ENCODE measurements at regions not wholly inside any gene's neighbourhood (a gene's known extent, or its start where the extent isn't known, plus 50 kb on each side); places are given as distances from the start of the nearest gene placed in this dataset.

GRCh38 chr10:83663918-83664317 is 475.4 kb upstream of the GHITM start:
- DNase-seq: no peak

GRCh38 chr10:83666762-83667161 is 472.5 kb upstream of the GHITM start:
- no peak for DNase-seq

GRCh38 chr10:83667594-83667993 is 471.7 kb upstream of the GHITM start:
- DNase-seq: no peak

- no peak for DNase-seq
Measured at GRCh38 chr10:83673316-83673715, 466.0 kb upstream of the GHITM start.

- no peak for DNase-seq
Measured at GRCh38 chr10:83677795-83678194, 461.5 kb upstream of the GHITM start.

- no peak for DNase-seq
Measured at GRCh38 chr10:83678850-83679249, 460.5 kb upstream of the GHITM start.

- DNase-seq: no peak
Measured at GRCh38 chr10:83680470-83680891, 458.8 kb upstream of the GHITM start.

GRCh38 chr10:83682414-83682813 is 456.9 kb upstream of the GHITM start:
- DNase-seq: no peak

- DNase-seq: peak in 1 of 2 donors; percentile 9
Measured at GRCh38 chr10:83685458-83685857, 453.9 kb upstream of the GHITM start.

GRCh38 chr10:83691791-83692596 is 447.3 kb upstream of the GHITM start:
- DNase-seq: no peak

- no peak for DNase-seq
Measured at GRCh38 chr10:83698899-83699298, 440.4 kb upstream of the GHITM start.

- no peak for DNase-seq
Measured at GRCh38 chr10:83701799-83702198, 437.5 kb upstream of the GHITM start.

GRCh38 chr10:83702731-83703130 is 436.6 kb upstream of the GHITM start:
- no peak for DNase-seq

GRCh38 chr10:83706120-83706519 is 433.2 kb upstream of the GHITM start:
- DNase-seq: no peak

- no peak for DNase-seq
Measured at GRCh38 chr10:83706952-83707582, 432.2 kb upstream of the GHITM start.

- DNase-seq: no peak
Measured at GRCh38 chr10:83713423-83713822, 425.9 kb upstream of the GHITM start.

- no peak for DNase-seq
Measured at GRCh38 chr10:83723080-83723479, 416.2 kb upstream of the GHITM start.

- DNase-seq: no peak
Measured at GRCh38 chr10:83724471-83725241, 414.7 kb upstream of the GHITM start.

- DNase-seq: no peak
Measured at GRCh38 chr10:83725567-83725966, 413.7 kb upstream of the GHITM start.

- no peak for DNase-seq
Measured at GRCh38 chr10:83734278-83734677, 405.0 kb upstream of the GHITM start.

GRCh38 chr10:83736008-83736407 is 403.3 kb upstream of the GHITM start:
- no peak for DNase-seq

- DNase-seq: no peak
Measured at GRCh38 chr10:83750604-83751003, 388.7 kb upstream of the GHITM start.

- no peak for DNase-seq
Measured at GRCh38 chr10:83753490-83753889, 385.8 kb upstream of the GHITM start.

All from right lung (tissue), 2 donors.